ENCODE measurements at regions not wholly inside any gene's neighbourhood (a gene's known extent, or its start where the extent isn't known, plus 50 kb on each side); places are given as distances from the start of the nearest gene placed in this dataset.
"Not testable (repeated sequence)": the region's sequence is repeated elsewhere in the genome, so short reads cannot be mapped to it uniquely, and the experiment has no call there.

GRCh38 chr7:32739749-32740148 is 151.8 kb downstream of the KBTBD2 start:
- not testable (repeated sequence) for H3K9ac ChIP-seq (ENCODE audit: low read depth in 1 of 3, low read length in 3 of 3); H3K36me3 ChIP-seq (ENCODE audit: control insufficient read depth in 3 of 3, insufficient read depth in 3 of 3, low read length in 3 of 3); H3K27me3 ChIP-seq (ENCODE audit: control insufficient read depth in 3 of 3, insufficient read depth in 3 of 3, low read length in 3 of 3); H3K4me1 ChIP-seq (ENCODE audit: control insufficient read depth in 3 of 3, insufficient read depth in 3 of 3, low read length in 3 of 3); H3K27ac ChIP-seq (ENCODE audit: low read depth, low read length); H3K4me3 ChIP-seq (ENCODE audit: low read length in 3 of 3); H3K9me3 ChIP-seq (ENCODE audit: control insufficient read depth in 3 of 3, low read length in 3 of 3)

- not testable (repeated sequence) for H3K9ac ChIP-seq (ENCODE audit: low read depth in 1 of 3, low read length in 3 of 3); H3K4me1 ChIP-seq (ENCODE audit: control insufficient read depth in 3 of 3, insufficient read depth in 3 of 3, low read length in 3 of 3); H3K27ac ChIP-seq (ENCODE audit: low read depth, low read length); H3K4me3 ChIP-seq (ENCODE audit: low read length in 3 of 3); H3K9me3 ChIP-seq (ENCODE audit: control insufficient read depth in 3 of 3, low read length in 3 of 3); H3K27me3 ChIP-seq (ENCODE audit: control insufficient read depth in 3 of 3, insufficient read depth in 3 of 3, low read length in 3 of 3); H3K36me3 ChIP-seq (ENCODE audit: control insufficient read depth in 3 of 3, insufficient read depth in 3 of 3, low read length in 3 of 3)
These were observed 153.2 kb downstream of the KBTBD2 start for GRCh38 chr7:32738390-32738789.

- not testable (repeated sequence) for H3K9ac ChIP-seq (ENCODE audit: low read depth in 1 of 3, low read length in 3 of 3); H3K9me3 ChIP-seq (ENCODE audit: control insufficient read depth in 3 of 3, low read length in 3 of 3); H3K36me3 ChIP-seq (ENCODE audit: control insufficient read depth in 3 of 3, insufficient read depth in 3 of 3, low read length in 3 of 3); H3K27ac ChIP-seq (ENCODE audit: low read depth, low read length); H3K27me3 ChIP-seq (ENCODE audit: control insufficient read depth in 3 of 3, insufficient read depth in 3 of 3, low read length in 3 of 3); H3K4me3 ChIP-seq (ENCODE audit: low read length in 3 of 3); H3K4me1 ChIP-seq (ENCODE audit: control insufficient read depth in 3 of 3, insufficient read depth in 3 of 3, low read length in 3 of 3)
These were observed 158.8 kb downstream of the KBTBD2 start for GRCh38 chr7:32732767-32733166.

- H3K9me3 ChIP-seq (ENCODE audit: control insufficient read depth in 3 of 3, low read length in 3 of 3); H3K36me3 ChIP-seq (ENCODE audit: control insufficient read depth in 3 of 3, insufficient read depth in 3 of 3, low read length in 3 of 3); H3K4me1 ChIP-seq (ENCODE audit: control insufficient read depth in 3 of 3, insufficient read depth in 3 of 3, low read length in 3 of 3); H3K27ac ChIP-seq (ENCODE audit: low read depth, low read length); H3K27me3 ChIP-seq (ENCODE audit: control insufficient read depth in 3 of 3, insufficient read depth in 3 of 3, low read length in 3 of 3); H3K9ac ChIP-seq (ENCODE audit: low read depth in 1 of 3, low read length in 3 of 3): not testable (repeated sequence)
- peak overlapping the region in 1 of 3 donors; percentile 51 for H3K4me3 ChIP-seq (ENCODE audit: low read length in 3 of 3)
These were observed 162.3 kb downstream of the KBTBD2 start for GRCh38 chr7:32729335-32729675.

- Histone ChIP-seq H3K9ac (ENCODE audit: low read depth in 1 of 3, low read length in 3 of 3) (peak overlapping the region; percentile 64 to 83 (median 68)), H3K4me3 (ENCODE audit: low read length in 3 of 3) (peak overlapping the region; percentile 51 to 77 (median 62)), H3K27ac (ENCODE audit: low read depth, low read length) (peak overlapping the region; percentile 62)
- not testable (repeated sequence) for H3K9me3 ChIP-seq (ENCODE audit: control insufficient read depth in 3 of 3, low read length in 3 of 3); H3K4me1 ChIP-seq (ENCODE audit: control insufficient read depth in 3 of 3, insufficient read depth in 3 of 3, low read length in 3 of 3); H3K27me3 ChIP-seq (ENCODE audit: control insufficient read depth in 3 of 3, insufficient read depth in 3 of 3, low read length in 3 of 3); H3K36me3 ChIP-seq (ENCODE audit: control insufficient read depth in 3 of 3, insufficient read depth in 3 of 3, low read length in 3 of 3)
These were observed 162.9 kb downstream of the KBTBD2 start for GRCh38 chr7:32728412-32729334.

GRCh38 chr7:32727483-32728411 is 163.8 kb downstream of the KBTBD2 start:
- H3K36me3 ChIP-seq (ENCODE audit: control insufficient read depth in 3 of 3, insufficient read depth in 3 of 3, low read length in 3 of 3); H3K4me1 ChIP-seq (ENCODE audit: control insufficient read depth in 3 of 3, insufficient read depth in 3 of 3, low read length in 3 of 3); H3K27me3 ChIP-seq (ENCODE audit: control insufficient read depth in 3 of 3, insufficient read depth in 3 of 3, low read length in 3 of 3); H3K9me3 ChIP-seq (ENCODE audit: control insufficient read depth in 3 of 3, low read length in 3 of 3): not testable (repeated sequence)
- H3K9ac ChIP-seq (ENCODE audit: low read depth in 1 of 3, low read length in 3 of 3), result peak overlapping the region; percentile 64 to 83 (median 68)
- H3K4me3 ChIP-seq (ENCODE audit: low read length in 3 of 3), result peak overlapping the region; percentile 54 to 77 (median 62)
- H3K27ac ChIP-seq (ENCODE audit: low read depth, low read length), result peak overlapping the region; percentile 62

GRCh38 chr7:32722837-32723236 is 168.7 kb downstream of the KBTBD2 start:
- not testable (repeated sequence) for H3K27me3 ChIP-seq (ENCODE audit: control insufficient read depth in 3 of 3, insufficient read depth in 3 of 3, low read length in 3 of 3); H3K4me3 ChIP-seq (ENCODE audit: low read length in 3 of 3); H3K27ac ChIP-seq (ENCODE audit: low read depth, low read length); H3K36me3 ChIP-seq (ENCODE audit: control insufficient read depth in 3 of 3, insufficient read depth in 3 of 3, low read length in 3 of 3); H3K9me3 ChIP-seq (ENCODE audit: control insufficient read depth in 3 of 3, low read length in 3 of 3); H3K4me1 ChIP-seq (ENCODE audit: control insufficient read depth in 3 of 3, insufficient read depth in 3 of 3, low read length in 3 of 3); H3K9ac ChIP-seq (ENCODE audit: low read depth in 1 of 3, low read length in 3 of 3)

GRCh38 chr7:32694182-32694581 is 197.4 kb downstream of the KBTBD2 start:
- Histone ChIP-seq H3K9me3 (ENCODE audit: control insufficient read depth in 3 of 3, low read length in 3 of 3) (no peaks in the 10 kb centered on the region), H3K27me3 (ENCODE audit: control insufficient read depth in 3 of 3, insufficient read depth in 3 of 3, low read length in 3 of 3) (no peaks in the 10 kb centered on the region), H3K9ac (ENCODE audit: low read depth in 1 of 3, low read length in 3 of 3) (no peak overlapping the region), H3K27ac (ENCODE audit: low read depth, low read length) (no peak overlapping the region), H3K36me3 (ENCODE audit: control insufficient read depth in 3 of 3, insufficient read depth in 3 of 3, low read length in 3 of 3) (no peaks in the 10 kb centered on the region), H3K4me3 (ENCODE audit: low read length in 3 of 3) (no peak overlapping the region), H3K4me1 (ENCODE audit: control insufficient read depth in 3 of 3, insufficient read depth in 3 of 3, low read length in 3 of 3) (no peaks in the 10 kb centered on the region)

- H3K9me3 ChIP-seq (ENCODE audit: control insufficient read depth in 3 of 3, low read length in 3 of 3); H3K36me3 ChIP-seq (ENCODE audit: control insufficient read depth in 3 of 3, insufficient read depth in 3 of 3, low read length in 3 of 3); H3K4me3 ChIP-seq (ENCODE audit: low read length in 3 of 3); H3K9ac ChIP-seq (ENCODE audit: low read depth in 1 of 3, low read length in 3 of 3); H3K4me1 ChIP-seq (ENCODE audit: control insufficient read depth in 3 of 3, insufficient read depth in 3 of 3, low read length in 3 of 3); H3K27me3 ChIP-seq (ENCODE audit: control insufficient read depth in 3 of 3, insufficient read depth in 3 of 3, low read length in 3 of 3); H3K27ac ChIP-seq (ENCODE audit: low read depth, low read length): not testable (repeated sequence)
These were observed 196.9 kb downstream of the AVL9 start for GRCh38 chr7:32691965-32692815.
